GM23338 (cell line): ENCODE measurements at regions not wholly inside any gene's neighbourhood (a gene's known extent, or its start where the extent isn't known, plus 50 kb on each side); places are given as distances from the start of the nearest gene placed in this dataset.

Source experiments
- ATAC-seq: fragments of 200-7000 bp; cut with Tn5 transposase; 3 replicates; pipeline ENCODE4 v1.9.1; 2020
- DNase-seq: peaks from one replicate; pipeline ENCODE4 v3.0.0-alpha.2; 2015; ENCODE audit warnings: low spot score
- H2AFZ ChIP-seq: fragments of 200-600 bp; sonication (generic); 2 replicates; pipeline ENCODE4 v1.8.0; 2016; ENCODE audit warnings: antibody characterized with exemption, mild to moderate bottlenecking, moderate library complexity
- H3F3A ChIP-seq: fragments of 200-600 bp; sonication (generic); replicated peaks from 2 replicates; pipeline ENCODE4 v1.8.0; 2017; ENCODE audit warnings: antibody characterized with exemption, mixed run types, low read depth
- H3K27ac ChIP-seq: fragments of 200-600 bp; sonication (generic); 2 replicates; pipeline ENCODE4 v1.6.1; 2016; ENCODE audit warnings: low read depth
- H3K27me3 ChIP-seq: fragments of 200-600 bp; sonication (generic); 2 replicates; pipeline ENCODE4 v1.8.0; 2016; ENCODE audit warnings: mild to moderate bottlenecking, mixed run types, moderate library complexity; ENCODE audit not compliant: insufficient read depth
- H3K36me3 ChIP-seq: fragments of 200-600 bp; sonication (generic); 2 replicates; pipeline ENCODE4 v1.8.0; 2016; ENCODE audit warnings: mild to moderate bottlenecking; ENCODE audit not compliant: insufficient read depth
- H3K4me1 ChIP-seq: fragments of 200-600 bp; sonication (generic); 2 replicates; pipeline ENCODE4 v1.8.0; 2016; ENCODE audit warnings: mild to moderate bottlenecking, moderate library complexity; ENCODE audit not compliant: insufficient read depth
- H3K4me2 ChIP-seq: fragments of 200-600 bp; sonication (generic); 2 replicates; pipeline ENCODE4 v1.7.1; 2017; ENCODE audit warnings: mixed run types
- H3K4me3 ChIP-seq: fragments of 200-600 bp; sonication (generic); 2 replicates; pipeline ENCODE4 v1.6.1; 2016; ENCODE audit warnings: mixed run types
- H3K79me2 ChIP-seq: fragments of 200-600 bp; sonication (generic); replicated peaks from 2 replicates; pipeline ENCODE4 v1.8.0; 2017; ENCODE audit warnings: mild to moderate bottlenecking; ENCODE audit not compliant: insufficient read depth
- H3K9me2 ChIP-seq: fragments of 200-600 bp; sonication (generic); 2 replicates; pipeline ENCODE4 v1.8.0; 2017; ENCODE audit not compliant: insufficient read depth
- H4K20me1 ChIP-seq: fragments of 200-600 bp; sonication (generic); replicated peaks from 2 replicates; pipeline ENCODE4 v1.8.0; 2017; ENCODE audit warnings: mild to moderate bottlenecking; ENCODE audit not compliant: insufficient read depth
- H3K27ac Mint-ChIP-seq: 2 replicates; pipeline ENCODE4 v1.8.0; 2020; ENCODE audit warnings: inconsistent platforms, mild to moderate bottlenecking, moderate library complexity, mixed read lengths
- H3K27me3 Mint-ChIP-seq: 3 replicates; pipeline ENCODE4 v1.8.0; 2022; ENCODE audit warnings: low read depth, mild to moderate bottlenecking, moderate library complexity, mixed read lengths, inconsistent platforms; ENCODE audit not compliant: insufficient read depth, poor library complexity
- H3K36me3 Mint-ChIP-seq: 3 replicates; pipeline ENCODE4 v1.8.0; 2021; ENCODE audit warnings: low read depth, mild to moderate bottlenecking, inconsistent platforms, moderate library complexity, mixed read lengths
- H3K4me1 Mint-ChIP-seq: 3 replicates; pipeline ENCODE4 v1.8.0; 2020; ENCODE audit warnings: mild to moderate bottlenecking, inconsistent platforms, mixed read lengths
- H3K4me3 Mint-ChIP-seq: 3 replicates; pipeline ENCODE4 v1.8.0; 2021; ENCODE audit warnings: moderate library complexity, mild to moderate bottlenecking, inconsistent platforms, mixed read lengths
- H3K9me3 Mint-ChIP-seq: 3 replicates; pipeline ENCODE4 v1.8.0; 2020; ENCODE audit warnings: moderate library complexity, mild to moderate bottlenecking, inconsistent platforms, mixed read lengths
- CREB1 ChIP-seq: fragments of 250-450 bp; sonication (Bioruptor Pico); IDR thresholded peaks from 2 replicates; pipeline ENCODE4 v1.5.0; 2020; ENCODE audit warnings: low read depth, mild to moderate bottlenecking, moderate library complexity
- CTCF ChIP-seq, 2 experiments: fragments of 200-600 bp in 1 of 2; sonication (generic) in 1 of 2; conservative IDR thresholded peaks; 2 replicates each; pipeline versions ENCODE4 v1.5.1 to v1.6.1; 2016 to 2017; ENCODE audit warnings: antibody characterized with exemption in 2 of 2, low read depth in 2 of 2, mild to moderate bottlenecking in 2 of 2, moderate library complexity in 1 of 2
- EZH2 ChIP-seq: fragments of 200-600 bp; sonication (generic); IDR thresholded peaks from one replicate; pipeline ENCODE4 v1.8.0; 2017; ENCODE audit warnings: antibody characterized with exemption, mild to moderate bottlenecking, low read depth; ENCODE audit not compliant: unreplicated experiment
- EZH2phosphoT487 ChIP-seq: fragments of 200-600 bp; sonication (generic); IDR thresholded peaks from one replicate; pipeline ENCODE4 v1.8.1; 2018; ENCODE audit warnings: antibody characterized with exemption; ENCODE audit not compliant: unreplicated experiment
- NANOG ChIP-seq: IDR thresholded peaks from 2 replicates; pipeline ENCODE4 v1.6.1; 2016; ENCODE audit warnings: antibody characterized with exemption, borderline replicate concordance
- POLR2AphosphoS5 ChIP-seq: IDR thresholded peaks from 2 replicates; pipeline ENCODE4 v1.6.1; 2016; ENCODE audit warnings: antibody characterized with exemption, low read depth
- REST ChIP-seq: IDR thresholded peaks from one replicate; pipeline ENCODE4 v1.6.1; 2018; ENCODE audit warnings: antibody characterized with exemption; ENCODE audit not compliant: unreplicated experiment
- STAT1 ChIP-seq: IDR thresholded peaks from one replicate; pipeline ENCODE4 v1.6.1; 2016; ENCODE audit warnings: antibody characterized with exemption; ENCODE audit not compliant: unreplicated experiment
- ZNF114 ChIP-seq: fragments of 250-450 bp; sonication (Bioruptor Pico); IDR thresholded peaks from 2 replicates; pipeline ENCODE4 v1.5.0; 2020; ENCODE audit warnings: mild to moderate bottlenecking, moderate library complexity
- ZNF331 ChIP-seq: fragments of 250-450 bp; sonication (Bioruptor Pico); IDR thresholded peaks from 2 replicates; pipeline ENCODE4 v1.5.0; 2020; ENCODE audit warnings: low read depth, mild to moderate bottlenecking, moderate library complexity
- ZNF462 ChIP-seq: fragments of 250-450 bp; sonication (Bioruptor Pico); IDR thresholded peaks from 2 replicates; pipeline ENCODE4 v1.5.0; 2020; ENCODE audit warnings: mild to moderate bottlenecking, moderate library complexity

DNA sequence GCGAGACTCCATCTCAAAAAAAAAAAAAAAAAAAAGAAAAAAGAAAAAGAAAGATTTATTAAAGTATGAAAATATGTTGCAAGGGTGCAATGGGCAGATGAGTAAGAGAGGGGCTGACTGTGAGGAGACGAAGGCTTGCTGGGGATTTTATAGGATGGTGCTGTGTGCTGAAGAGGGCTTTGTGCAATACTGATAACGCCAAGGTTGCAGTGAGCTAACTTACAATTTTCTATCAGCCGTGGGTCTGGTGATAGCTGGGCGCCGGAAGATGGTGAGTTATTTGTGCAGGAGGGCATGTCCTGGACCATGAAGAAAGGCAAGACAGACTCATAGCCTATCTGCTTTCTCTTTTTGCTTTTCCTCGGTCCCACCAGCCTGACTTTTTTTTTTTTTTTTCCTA, 281.1 kb downstream of the MAP2K6 start:
- Mint-ChIP-seq H3K36me3 (peaks cover 22% of the 10 kb centered on the region; the same call in 2 of the 3 replicates), H3K4me3 (no peak overlapping the region), H3K27ac (no peak overlapping the region; the same call in 1 of the 2 replicates), H3K27me3 (no peaks in the 10 kb centered on the region), H3K4me1 (no peaks in the 10 kb centered on the region), H3K9me3 (peaks cover 49% of the 10 kb centered on the region)
- H3K27me3 ChIP-seq, result no peaks in the 10 kb centered on the region
- DNase-seq (no peak), ATAC-seq (no peak)
- H3K4me1 ChIP-seq, result no peaks in the 10 kb centered on the region
- TF ChIP-seq ZNF331 (CRISPR knock-in tag), result no peak
- H3F3A ChIP-seq, result no peaks in the 10 kb centered on the region
- H3K9me2 ChIP-seq, result no peaks in the 10 kb centered on the region; the same call in 1 of the 2 replicates
- H4K20me1 ChIP-seq, result no peaks in the 10 kb centered on the region
- no peak overlapping the region for H2AFZ ChIP-seq
- peaks cover 6% of the 10 kb centered on the region; the same call in 1 of the 2 replicates for H3K36me3 ChIP-seq
- no peak overlapping the region for H3K4me2 ChIP-seq
- no peaks in the 10 kb centered on the region for H3K79me2 ChIP-seq
- no peak overlapping the region for H3K27ac ChIP-seq
- no peak overlapping the region for H3K4me3 ChIP-seq

GRCh38 chr17:69696650-69697049, 282.2 kb downstream of the MAP2K6 start:
- no peaks in the 10 kb centered on the region for H3K4me1 ChIP-seq
- H3K36me3 ChIP-seq, result peaks cover 6% of the 10 kb centered on the region; the same call in 1 of the 2 replicates
- H3K9me2 ChIP-seq, result no peaks in the 10 kb centered on the region; the same call in 1 of the 2 replicates
- no peaks in the 10 kb centered on the region for H3F3A ChIP-seq
- Mint-ChIP-seq H3K27ac (no peak overlapping the region), H3K4me3 (no peak overlapping the region), H3K27me3 (peaks cover 3% of the 10 kb centered on the region), H3K4me1 (no peaks in the 10 kb centered on the region), H3K9me3 (peaks cover 53% of the 10 kb centered on the region), H3K36me3 (peaks cover 22% of the 10 kb centered on the region; the same call in 2 of the 3 replicates)
- H3K4me3 ChIP-seq, result no peak overlapping the region
- H2AFZ ChIP-seq, result no peak overlapping the region
- DNase-seq (no peak), ATAC-seq (no peak)
- no peaks in the 10 kb centered on the region for H3K79me2 ChIP-seq
- H3K4me2 ChIP-seq, result no peak overlapping the region
- H4K20me1 ChIP-seq, result no peaks in the 10 kb centered on the region
- no peaks in the 10 kb centered on the region for H3K27me3 ChIP-seq
- no peak overlapping the region for H3K27ac ChIP-seq
- TF ChIP-seq EZH2 (no peak), ZNF114 (no peak), ZNF331 (CRISPR knock-in tag) (no peak), CTCF (conservative IDR thresholded peaks at IDR 0.05; ENCODE audit: low read depth in 2 of 2) (no peak), CREB1 (CRISPR knock-in tag) (no peak), NANOG (no peak), REST (no peak), EZH2phosphoT487 (no peak), POLR2AphosphoS5 (no peak), STAT1 (no peak), ZNF462 (CRISPR knock-in tag) (no peak)
